ENCODE measurements at regions not wholly inside any gene's neighbourhood (a gene's known extent, or its start where the extent isn't known, plus 50 kb on each side); places are given as distances from the start of the nearest gene placed in this dataset.

DNA sequence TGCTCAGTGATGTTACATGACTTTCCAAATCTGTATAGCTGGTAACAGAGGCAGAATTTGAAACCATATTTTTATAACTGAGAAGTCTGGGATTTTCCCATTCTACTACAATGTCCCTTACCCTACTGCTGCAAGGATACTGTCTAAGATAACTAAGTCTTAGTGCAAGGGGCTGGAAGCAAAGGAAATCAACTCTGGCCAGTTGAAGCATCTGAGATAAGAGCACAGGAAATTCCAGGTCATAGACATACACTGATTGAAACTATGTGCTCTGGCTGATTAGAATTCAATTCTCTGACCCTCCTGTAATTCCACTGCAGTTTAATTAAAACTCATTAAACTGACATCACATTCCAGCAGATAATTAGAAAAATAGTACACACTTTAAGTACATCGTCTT is 267.7 kb upstream of the C1orf87 start:
- TF ChIP-seq, protein P1, sequence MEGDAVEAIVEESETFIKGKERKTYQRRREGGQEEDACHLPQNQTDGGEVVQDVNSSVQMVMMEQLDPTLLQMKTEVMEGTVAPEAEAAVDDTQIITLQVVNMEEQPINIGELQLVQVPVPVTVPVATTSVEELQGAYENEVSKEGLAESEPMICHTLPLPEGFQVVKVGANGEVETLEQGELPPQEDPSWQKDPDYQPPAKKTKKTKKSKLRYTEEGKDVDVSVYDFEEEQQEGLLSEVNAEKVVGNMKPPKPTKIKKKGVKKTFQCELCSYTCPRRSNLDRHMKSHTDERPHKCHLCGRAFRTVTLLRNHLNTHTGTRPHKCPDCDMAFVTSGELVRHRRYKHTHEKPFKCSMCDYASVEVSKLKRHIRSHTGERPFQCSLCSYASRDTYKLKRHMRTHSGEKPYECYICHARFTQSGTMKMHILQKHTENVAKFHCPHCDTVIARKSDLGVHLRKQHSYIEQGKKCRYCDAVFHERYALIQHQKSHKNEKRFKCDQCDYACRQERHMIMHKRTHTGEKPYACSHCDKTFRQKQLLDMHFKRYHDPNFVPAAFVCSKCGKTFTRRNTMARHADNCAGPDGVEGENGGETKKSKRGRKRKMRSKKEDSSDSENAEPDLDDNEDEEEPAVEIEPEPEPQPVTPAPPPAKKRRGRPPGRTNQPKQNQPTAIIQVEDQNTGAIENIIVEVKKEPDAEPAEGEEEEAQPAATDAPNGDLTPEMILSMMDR (IDR thresholded peaks at IDR 0.05; ENCODE audit: insufficient read depth, low read length, poor library complexity, severe bottlenecking), result no peak
- TF ChIP-seq EZH2phosphoT487 (conservative IDR thresholded peaks at IDR 0.05; ENCODE audit: low read length), result no peak

All from SU-DHL-6 (cell line).